GM06990 (cell line): ENCODE measurements at regions not wholly inside any gene's neighbourhood (a gene's known extent, or its start where the extent isn't known, plus 50 kb on each side); places are given as distances from the start of the nearest gene placed in this dataset.
"Not testable (repeated sequence)": the region's sequence is repeated elsewhere in the genome, so short reads cannot be mapped to it uniquely, and the experiment has no call there.

Source experiments
- DNase-seq: peaks from one replicate; pipeline ENCODE4 v3.0.0-alpha.2; 2011; ENCODE audit not compliant: insufficient read length; ENCODE audit errors: extremely low read depth
- H3K27me3 ChIP-seq: replicated peaks from 2 replicates; pipeline ENCODE4 v1.6.0; 2011; ENCODE audit warnings: low read length; ENCODE audit not compliant: control insufficient read depth, insufficient read depth
- H3K36me3 ChIP-seq: 2 replicates; pipeline ENCODE4 v1.5.1; 2011; ENCODE audit warnings: low read length; ENCODE audit not compliant: control insufficient read depth, insufficient read depth
- H3K4me3 ChIP-seq: replicated peaks from 2 replicates; pipeline ENCODE4 v1.5.1; 2011; ENCODE audit warnings: low read depth, mild to moderate bottlenecking, control low read depth, low read length

DNA sequence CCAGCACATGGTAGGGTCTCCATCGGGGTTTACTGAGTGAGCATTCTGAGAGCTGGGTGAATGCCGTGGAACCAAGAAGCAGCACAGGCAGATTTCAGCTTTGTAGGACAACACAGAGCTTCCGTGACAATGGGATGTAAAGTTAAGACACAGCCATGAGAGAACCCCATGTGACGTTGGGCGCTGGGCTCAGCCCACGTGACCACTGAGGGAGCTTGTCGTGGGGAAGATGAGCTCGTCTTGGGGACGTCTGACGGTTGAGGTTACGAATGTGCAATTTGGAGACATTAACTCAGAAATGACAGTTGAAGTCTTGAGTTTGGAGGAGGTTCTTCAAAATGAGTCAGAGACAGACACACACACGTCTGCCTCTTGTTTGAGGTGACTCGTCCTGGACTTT lies 51.5 kb upstream of the MUC20 start:
- not testable (repeated sequence) for DNase-seq, H3K27me3 ChIP-seq, H3K4me3 ChIP-seq, H3K36me3 ChIP-seq

DNA sequence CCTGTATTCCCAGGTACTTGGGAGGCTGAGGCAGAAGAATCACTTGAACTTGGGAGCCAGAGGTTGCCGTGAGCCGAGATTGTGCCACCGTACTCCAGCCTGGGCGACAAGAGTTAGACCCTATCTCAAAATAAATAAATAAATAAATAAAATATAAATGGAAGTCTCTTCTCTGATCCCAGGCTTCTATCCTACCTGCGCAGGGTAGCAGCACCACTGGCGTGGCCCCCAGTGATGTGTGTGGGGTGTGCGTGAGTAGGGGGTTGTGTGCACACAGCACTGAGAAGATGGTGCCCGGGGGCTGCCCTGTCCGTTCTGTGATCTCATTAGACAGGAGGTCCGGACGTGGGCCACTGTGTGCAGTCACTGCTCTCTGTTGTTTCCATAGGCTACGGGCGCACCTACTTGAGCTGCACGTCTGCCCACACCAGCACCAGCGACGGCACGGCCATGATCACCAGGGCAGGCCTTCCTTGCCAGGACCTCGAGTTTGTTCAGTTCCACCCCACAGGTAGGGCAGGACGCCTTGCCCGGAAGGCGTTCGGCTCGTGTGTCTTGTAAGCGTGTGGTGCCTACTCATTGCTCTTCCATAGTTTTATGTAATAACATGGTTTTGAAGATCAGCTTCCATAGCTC lies 52.5 kb upstream of the MUC20 start:
- DNase-seq, H3K36me3 ChIP-seq, H3K27me3 ChIP-seq: not testable (repeated sequence)

DNA sequence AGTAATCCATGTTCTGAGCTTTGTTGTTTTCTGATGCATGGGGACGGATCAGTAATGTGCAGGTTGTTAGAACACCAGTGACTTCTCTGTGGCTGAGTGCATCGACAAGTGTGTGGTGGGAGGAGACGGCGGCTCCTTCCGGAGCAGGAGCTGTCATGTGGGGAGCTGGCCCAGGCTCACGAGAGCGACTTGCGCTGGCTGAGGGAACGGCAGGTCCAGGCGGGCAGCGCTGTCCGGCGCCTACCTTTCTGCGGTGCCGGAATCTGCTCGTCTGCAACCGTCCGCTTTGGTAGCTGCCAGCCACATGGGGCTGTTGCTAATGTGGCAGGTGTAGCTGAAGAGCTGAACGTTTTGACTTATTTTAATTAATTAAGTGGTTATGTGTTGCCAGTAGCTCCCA lies 55.5 kb upstream of the MUC20 start:
- H3K27me3 ChIP-seq, H3K36me3 ChIP-seq, H3K4me3 ChIP-seq, DNase-seq: not testable (repeated sequence)

More for the DNA sequence above, 52.5 kb upstream of the MUC20 start:
- H3K4me3 ChIP-seq: not testable (repeated sequence)

- not testable (repeated sequence) for H3K36me3 ChIP-seq, H3K27me3 ChIP-seq, H3K4me3 ChIP-seq, DNase-seq
Observed at GRCh38 chr3:195664131-195664530, 56.6 kb upstream of the MUC20 start.

DNA sequence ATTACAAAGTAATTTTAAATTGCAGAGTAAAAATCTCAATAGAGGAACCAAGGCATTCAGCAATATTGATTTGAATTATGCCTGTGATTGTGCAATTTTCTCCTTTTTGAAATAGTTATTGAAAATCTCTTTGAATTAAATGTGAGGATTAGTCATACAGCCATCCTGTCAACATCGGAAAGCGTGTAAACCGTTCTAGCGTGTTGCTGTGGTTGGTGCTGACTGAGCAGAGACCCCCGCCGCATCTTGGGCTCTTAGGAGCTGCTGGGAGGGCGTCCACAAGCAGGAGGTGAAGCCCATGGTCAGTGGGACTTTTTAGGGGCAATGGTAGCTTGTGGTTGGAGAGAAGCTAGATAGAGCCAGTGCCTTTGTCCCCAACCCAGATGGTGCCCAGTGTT lies 61.6 kb upstream of the MUC20 start:
- not testable (repeated sequence) for H3K36me3 ChIP-seq, H3K27me3 ChIP-seq, DNase-seq
- peak overlapping the region; percentile 37; the same call in 1 of the 2 replicates for H3K4me3 ChIP-seq

DNA sequence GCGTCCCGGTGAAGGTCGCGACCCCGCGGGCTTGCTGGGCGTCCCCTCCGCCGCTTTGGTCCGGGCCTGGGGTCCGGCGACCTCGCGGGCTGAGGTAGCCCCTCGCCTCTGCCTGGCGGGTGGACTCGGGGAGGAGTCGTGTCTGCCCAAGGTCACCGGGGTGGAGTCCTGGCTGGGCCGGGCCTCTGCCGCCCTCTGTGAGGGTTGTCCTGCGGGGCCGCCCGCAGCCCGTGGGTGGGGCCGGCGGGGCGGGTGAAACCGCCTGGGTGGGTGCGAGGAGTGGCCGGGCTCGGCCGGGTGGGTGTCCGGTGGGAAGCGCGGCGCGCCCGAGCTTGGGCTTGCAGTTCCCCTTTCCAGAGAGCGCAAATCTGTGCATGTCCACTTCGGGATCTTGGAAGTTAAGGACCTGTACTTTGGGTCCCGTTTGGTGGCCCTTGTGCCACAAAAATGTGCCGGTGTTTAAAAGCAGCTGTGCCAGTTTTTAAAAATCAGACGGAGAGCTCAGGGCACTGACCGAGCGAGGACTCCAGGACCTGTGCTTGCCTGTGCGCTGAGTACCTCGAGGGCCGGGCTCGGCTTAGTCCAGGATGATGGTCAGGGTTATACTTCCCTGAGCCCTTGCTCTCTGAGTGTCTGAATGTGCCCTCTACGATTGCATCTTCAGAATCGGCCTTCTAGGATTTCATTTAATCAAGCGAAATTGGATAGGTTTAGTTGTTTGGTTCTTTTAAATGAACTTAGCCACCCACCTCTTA lies 62.2 kb upstream of the MUC20 start:
- not testable (repeated sequence) for DNase-seq, H3K36me3 ChIP-seq, H3K27me3 ChIP-seq
- H3K4me3 ChIP-seq: peak overlapping the region; percentile 65

- H3K4me3 ChIP-seq: peak overlapping the region; percentile 65
- H3K36me3 ChIP-seq, H3K27me3 ChIP-seq: not testable (repeated sequence)
- peak; percentile 82 for DNase-seq
Observed at GRCh38 chr3:195657475-195658372, 63.1 kb upstream of the MUC20 start.

- H3K36me3 ChIP-seq, H3K27me3 ChIP-seq, DNase-seq, H3K4me3 ChIP-seq: not testable (repeated sequence)
Observed at GRCh38 chr3:195656091-195656490, 64.7 kb upstream of the MUC20 start.

- H3K36me3 ChIP-seq, H3K27me3 ChIP-seq, DNase-seq, H3K4me3 ChIP-seq: not testable (repeated sequence)
Observed at GRCh38 chr3:195654746-195655145, 66.0 kb upstream of the MUC20 start.

DNA sequence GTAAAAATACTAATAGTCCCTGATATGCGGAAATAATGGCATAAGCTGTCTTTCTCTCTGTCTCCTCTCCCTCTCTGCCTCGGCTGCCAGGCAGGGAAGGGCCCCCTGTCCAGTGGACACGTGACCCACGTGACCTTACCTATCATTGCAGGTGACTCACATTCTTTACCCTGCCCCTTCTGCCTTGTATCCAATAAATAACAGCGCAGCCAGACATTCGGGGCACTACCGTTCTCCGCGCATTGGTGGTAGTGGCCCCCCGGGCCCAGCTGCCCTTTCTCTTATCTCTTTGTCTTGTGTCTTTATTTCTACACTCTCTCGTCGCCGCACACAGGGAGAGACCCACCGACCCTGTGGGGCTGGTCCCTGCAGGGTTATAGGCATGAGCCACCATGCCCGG lies 66.6 kb upstream of the MUC20 start:
- not testable (repeated sequence) for H3K4me3 ChIP-seq, H3K36me3 ChIP-seq, DNase-seq

More for the DNA sequence above, 66.6 kb upstream of the MUC20 start:
- H3K27me3 ChIP-seq: not testable (repeated sequence)
